GM12878 (cell line): ENCODE measurements at regions not wholly inside any gene's neighbourhood (a gene's known extent, or its start where the extent isn't known, plus 50 kb on each side); places are given as distances from the start of the nearest gene placed in this dataset.

Experiments used
- ATAC-seq: fragments of 200-7000 bp; cut with Tn5 transposase; 3 replicates; pipeline ENCODE4 v1.9.1; 2020; ENCODE audit warnings: mild to moderate bottlenecking, moderate library complexity
- BruUV-seq: library from RNA; stranded (reverse); fragments of 400-500 nt; replicated peaks from 2 replicates; lab custom pipeline; 2021; lab: Mats Ljungman, UMichigan
- CTCF ChIA-PET: fragments of 300-600 bp; sonication (Branson Sonifier 250); formaldehyde crosslinking; extraction: SDS; loops from one replicate; lab custom pipeline; 2021; ENCODE audit warnings: inconsistent platforms; lab: Yijun Ruan, JAX
- POLR2A ChIA-PET: fragments of 350-600 bp; formaldehyde crosslinking; extraction: SDS; loops from one replicate; lab custom pipeline; 2021; ENCODE audit warnings: inconsistent platforms; lab: Charles Lee
- RAD21 ChIA-PET: fragments of 300-600 bp; sonication (Branson Sonifier 250); formaldehyde crosslinking; loops from one replicate; lab custom pipeline; 2023; ENCODE audit warnings: antibody characterized with exemption; ENCODE audit not compliant: unreplicated experiment; lab: Charles Lee
- SMC1A ChIA-PET: fragments of 300-600 bp; sonication (Branson Sonifier 250); formaldehyde crosslinking; loops from one replicate; lab custom pipeline; 2023; ENCODE audit not compliant: unreplicated experiment, uncharacterized antibody; lab: Charles Lee
- DNase-seq: peaks from one replicate; pipeline ENCODE4 v3.0.0-alpha.2; 2011; ENCODE audit warnings: low read depth, low spot score
- FAIRE-seq: peaks from 3 replicates; lab custom pipeline; 2011; peaks lifted over from hg19 to GRCh38; lab: Jason Lieb, UNC
- H2AFZ ChIP-seq: 2 replicates; pipeline ENCODE4 v1.6.0; 2011; ENCODE audit warnings: low read depth, low read length, control low read depth; ENCODE audit not compliant: control insufficient read depth
- H3K27ac ChIP-seq: 2 replicates; pipeline ENCODE4 v1.5.1; 2011; ENCODE audit warnings: control low read depth; ENCODE audit not compliant: control insufficient read depth, insufficient read depth
- H3K27me3 ChIP-seq, 2 experiments: replicated peaks in 1 of 2; 2 replicates each; pipeline versions ENCODE4 v1.6.0 to v1.6.1; 2011; ENCODE audit warnings: low read length in 1 of 2; ENCODE audit not compliant: control insufficient read depth in 2 of 2, insufficient read depth in 2 of 2
- H3K36me3 ChIP-seq, 2 experiments: 2 replicates each; pipeline ENCODE4 v1.5.1; 2011; ENCODE audit warnings: low read length in 1 of 2; ENCODE audit not compliant: control insufficient read depth in 2 of 2, insufficient read depth in 2 of 2
- H3K4me1 ChIP-seq: 2 replicates; pipeline ENCODE4 v1.6.1; 2011; ENCODE audit warnings: mild to moderate bottlenecking, low read length, moderate library complexity, mixed read lengths; ENCODE audit not compliant: control insufficient read depth, insufficient read depth
- H3K4me2 ChIP-seq: 2 replicates; pipeline ENCODE4 v1.6.0; 2011; ENCODE audit warnings: control low read depth; ENCODE audit not compliant: control insufficient read depth, insufficient read depth
- H3K4me3 ChIP-seq: fragments of 200-600 bp; sonication (generic); 2 replicates; pipeline ENCODE4 v1.5.1; 2016
- H3K79me2 ChIP-seq: 2 replicates; pipeline ENCODE4 v1.6.0; 2011; ENCODE audit warnings: low read length; ENCODE audit not compliant: control insufficient read depth, insufficient read depth
- H3K9ac ChIP-seq: 2 replicates; pipeline ENCODE4 v1.8.0; 2011; ENCODE audit warnings: low read length, control low read depth, mixed read lengths; ENCODE audit not compliant: control insufficient read depth, insufficient read depth
- H3K9me3 ChIP-seq: replicated peaks from 3 replicates; pipeline ENCODE4 v1.5.1; 2011; ENCODE audit warnings: mild to moderate bottlenecking, low read length; ENCODE audit not compliant: control insufficient read depth, insufficient read depth
- H4K20me1 ChIP-seq: 2 replicates; pipeline ENCODE4 v1.6.0; 2011; ENCODE audit not compliant: control insufficient read depth, insufficient read depth
- ATF7 ChIP-seq: fragments of 450-650 bp; IDR thresholded peaks from 2 replicates; pipeline ENCODE4 v1.6.1; 2016; ENCODE audit warnings: low read depth, mild to moderate bottlenecking
- CREM ChIP-seq: IDR thresholded peaks from 2 replicates; pipeline ENCODE4 v1.6.1; 2014; ENCODE audit warnings: antibody characterized with exemption, low read depth
- EP300 ChIP-seq, 2 experiments: fragments of 150-350 bp in 1 of 2; IDR thresholded peaks; 2 replicates each; pipeline ENCODE4 v1.6.1; 2011 to 2012; ENCODE audit warnings: low read depth in 2 of 2, low read length in 2 of 2, borderline replicate concordance in 1 of 2, improper control_type of control experiment in 1 of 2, inconsistent platforms in 1 of 2; ENCODE audit not compliant: control insufficient read depth in 1 of 2
- HDAC2 ChIP-seq: fragments of 200-600 bp; sonication (generic); IDR thresholded peaks from 2 replicates; pipeline ENCODE4 v1.6.1; 2017
- HDAC6 ChIP-seq: fragments of 200-600 bp; sonication (generic); IDR thresholded peaks from one replicate; pipeline ENCODE4 v1.8.0; 2017; ENCODE audit warnings: antibody characterized with exemption; ENCODE audit not compliant: unreplicated experiment
- MLLT1 ChIP-seq: fragments of 450-650 bp; IDR thresholded peaks from 2 replicates; pipeline ENCODE4 v1.6.1; 2016; ENCODE audit warnings: mild to moderate bottlenecking
- NFYA ChIP-seq: IDR thresholded peaks from 2 replicates; pipeline ENCODE4 v1.6.1; 2011; ENCODE audit warnings: low read depth, mild to moderate bottlenecking, low read length, improper control_type of control experiment, borderline replicate concordance
- NRF1 ChIP-seq: conservative IDR thresholded peaks from 2 replicates; pipeline ENCODE4 v1.6.1; 2011; ENCODE audit warnings: mild to moderate bottlenecking, low read depth, low read length, improper control_type of control experiment
- PBX3 ChIP-seq: IDR thresholded peaks from 2 replicates; pipeline ENCODE4 v1.6.1; 2011; ENCODE audit warnings: mild to moderate bottlenecking, low read depth, low read length, moderate library complexity; ENCODE audit not compliant: insufficient replicate concordance
- PKNOX1 ChIP-seq: fragments of 450-650 bp; IDR thresholded peaks from 2 replicates; pipeline ENCODE4 v1.6.1; 2016; ENCODE audit warnings: mild to moderate bottlenecking
- POLR2A ChIP-seq: IDR thresholded peaks from 2 replicates; pipeline ENCODE4 v1.6.1; 2011; ENCODE audit warnings: low read depth, mild to moderate bottlenecking, low read length
- SREBF2 ChIP-seq: IDR thresholded peaks from 2 replicates; pipeline ENCODE4 v1.6.1; 2012; ENCODE audit warnings: mild to moderate bottlenecking, low read length
- TBL1XR1 ChIP-seq: IDR thresholded peaks from 2 replicates; pipeline ENCODE4 v1.6.1; 2012; ENCODE audit warnings: low read depth, low read length, improper control_type of control experiment
- ZBTB33 ChIP-seq: fragments of 450-650 bp; IDR thresholded peaks from 2 replicates; pipeline ENCODE4 v1.6.1; 2017; ENCODE audit warnings: mild to moderate bottlenecking
- ZNF207 ChIP-seq: fragments of 450-650 bp; IDR thresholded peaks from 2 replicates; pipeline ENCODE4 v1.6.1; 2014; ENCODE audit warnings: antibody characterized with exemption, mild to moderate bottlenecking, borderline replicate concordance
- ZNF274 ChIP-seq: IDR thresholded peaks from one replicate; pipeline ENCODE4 v1.8.0; 2011; ENCODE audit not compliant: insufficient read length, insufficient read depth
- WGBS: methylation state at CpG from one replicate; pipeline ENCODE4 v1.1.6; 2016; ENCODE audit warnings: low lambda C conversion rate; ENCODE audit not compliant: insufficient replicate concordance, insufficient coverage; ENCODE audit errors: missing lambda C conversion rate; 5-methylcytosine and 5-hydroxymethylcytosine counted together
- in situ Hi-C: fragments of 300-500 bp; cut with MboI; formaldehyde crosslinking; loops from 9 replicates; pipeline ENCODE4 v1.14.3; 2018; ENCODE audit warnings: mixed read lengths
- intact Hi-C: fragments of 100-400 bp; cut with micrococcal nuclease; formaldehyde crosslinking; loops from one replicate; pipeline ENCODE4 v1.14.2; 2022; ENCODE audit not compliant: unreplicated experiment
- TF ChIP-seq, protein P1 (sequence below): IDR thresholded peaks from 2 replicates; pipeline ENCODE4 v1.6.1; 2012; ENCODE audit warnings: low read length, inconsistent platforms

GRCh38 chr5:4901924-4902323 is 238.2 kb upstream of the ADAMTS16 start (continued):
- TF ChIP-seq PBX3 (no peak), HDAC2 (no peak), EP300 (IDR thresholded peaks at IDR 0.05; ENCODE audit: borderline replicate concordance in 1 of 2, control insufficient read depth in 1 of 2, low read depth in 2 of 2, low read length in 2 of 2) (no peak), POLR2A (no peak), ZNF207 (no peak), HDAC6 (no peak), TBL1XR1 (no peak)
- TF ChIP-seq, protein P1, sequence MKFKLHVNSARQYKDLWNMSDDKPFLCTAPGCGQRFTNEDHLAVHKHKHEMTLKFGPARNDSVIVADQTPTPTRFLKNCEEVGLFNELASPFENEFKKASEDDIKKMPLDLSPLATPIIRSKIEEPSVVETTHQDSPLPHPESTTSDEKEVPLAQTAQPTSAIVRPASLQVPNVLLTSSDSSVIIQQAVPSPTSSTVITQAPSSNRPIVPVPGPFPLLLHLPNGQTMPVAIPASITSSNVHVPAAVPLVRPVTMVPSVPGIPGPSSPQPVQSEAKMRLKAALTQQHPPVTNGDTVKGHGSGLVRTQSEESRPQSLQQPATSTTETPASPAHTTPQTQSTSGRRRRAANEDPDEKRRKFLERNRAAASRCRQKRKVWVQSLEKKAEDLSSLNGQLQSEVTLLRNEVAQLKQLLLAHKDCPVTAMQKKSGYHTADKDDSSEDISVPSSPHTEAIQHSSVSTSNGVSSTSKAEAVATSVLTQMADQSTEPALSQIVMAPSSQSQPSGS: no peak

DNA sequence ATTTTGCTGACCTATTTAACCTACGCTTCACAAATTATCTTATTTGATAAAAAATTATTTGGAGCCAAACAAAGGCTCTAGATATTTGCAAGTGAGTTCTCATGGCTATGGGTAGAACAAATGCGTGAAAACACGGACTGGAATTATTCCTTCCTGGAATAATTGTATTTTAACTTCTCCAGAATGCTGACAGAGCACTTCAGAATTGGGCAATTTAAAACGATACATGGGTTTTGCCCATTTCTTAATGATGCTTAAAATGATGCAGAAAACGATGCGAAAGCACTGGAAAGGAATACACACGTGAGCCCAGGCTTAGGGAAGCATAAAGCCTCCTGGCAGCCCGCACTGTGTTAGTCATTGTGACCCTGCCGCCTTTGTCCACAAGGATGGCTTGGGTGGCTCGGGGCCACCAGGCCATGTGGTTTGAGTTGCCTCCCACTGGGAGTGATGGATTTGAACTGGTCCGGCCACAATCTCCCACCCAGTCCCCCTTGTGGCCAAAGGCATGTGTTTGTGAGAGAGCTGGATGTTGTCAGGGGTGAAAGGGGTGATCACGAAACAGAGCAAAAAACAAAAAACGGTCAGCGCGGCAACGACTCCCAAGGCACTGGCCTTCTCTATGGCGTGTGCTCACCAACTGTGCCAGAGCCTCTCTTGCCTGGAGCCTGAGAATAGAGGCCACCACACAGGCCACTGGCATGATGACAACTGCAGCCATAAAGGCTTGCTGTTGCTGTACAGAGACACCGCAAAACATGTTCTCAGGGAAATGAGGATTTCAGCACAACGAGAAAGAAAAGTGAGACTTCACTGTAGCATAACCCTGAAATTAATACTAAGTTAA is 234.2 kb upstream of the ADAMTS16 start:
- ChIA-PET RAD21 (no interaction called here), POLR2A (no interaction called here), CTCF (no interaction called here), SMC1A (no interaction called here)
- DNase-seq (no peak), FAIRE-seq (no peak), ATAC-seq (no peak)
- H3K4me3 ChIP-seq: no peak overlapping the region
- intact Hi-C loops: no loop called here
- no peak overlapping the region for H3K4me2 ChIP-seq
- no TSS peak for BruUV-seq
- H3K9me3 ChIP-seq: no peaks in the 10 kb centered on the region
- WGBS: 46% methylated on average over 19 of the region's 19 CpGs
- in situ Hi-C loops: no loop called here
- no peaks in the 10 kb centered on the region for H3K79me2 ChIP-seq
- H3K9ac ChIP-seq: no peak overlapping the region
- H3K4me1 ChIP-seq: no peaks in the 10 kb centered on the region
- no peaks in the 10 kb centered on the region for H3K36me3 ChIP-seq
- no peaks in the 10 kb centered on the region for H4K20me1 ChIP-seq
- no peak overlapping the region for H2AFZ ChIP-seq
- H3K27ac ChIP-seq: no peak overlapping the region
- no peaks in the 10 kb centered on the region for H3K27me3 ChIP-seq
- TF ChIP-seq SREBF2 (no peak), NRF1 (no peak), NFYA (no peak), CREM (no peak), ATF7 (no peak), MLLT1 (no peak), PKNOX1 (no peak), ZBTB33 (no peak), ZNF274 (no peak)
